ENCODE measurements at regions not wholly inside any gene's neighbourhood (a gene's known extent, or its start where the extent isn't known, plus 50 kb on each side); places are given as distances from the start of the nearest gene placed in this dataset.

DNA sequence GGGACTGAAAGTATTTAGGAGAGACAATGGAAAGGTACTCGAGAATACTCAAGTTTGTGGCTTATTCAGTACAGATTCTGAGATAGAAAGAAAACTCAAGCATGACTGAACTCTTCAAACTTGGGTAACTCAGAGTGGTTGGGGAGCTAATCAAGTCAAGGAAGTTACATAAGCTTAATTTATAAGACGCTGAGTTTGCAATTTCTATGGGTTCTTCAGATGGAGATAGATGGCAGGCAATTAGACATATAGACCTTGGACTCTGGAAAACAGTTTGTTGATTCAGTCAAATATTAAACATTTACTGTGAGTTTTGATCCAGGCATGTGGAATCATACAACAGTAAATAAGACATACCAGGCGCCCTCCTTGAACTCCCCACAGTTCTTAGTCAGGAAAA is 1749.9 kb upstream of the TENM3 start:
- TF ChIP-seq POLR2A (IDR thresholded peaks at IDR 0.05; ENCODE audit: low read length) (no peak), GATA1 (IDR thresholded peaks at IDR 0.05; ENCODE audit: low read depth, low read length) (no peak)

Measured in erythroblast (primary cell).